ENCODE measurements at regions not wholly inside any gene's neighbourhood (a gene's known extent, or its start where the extent isn't known, plus 50 kb on each side); places are given as distances from the start of the nearest gene placed in this dataset.

DNA sequence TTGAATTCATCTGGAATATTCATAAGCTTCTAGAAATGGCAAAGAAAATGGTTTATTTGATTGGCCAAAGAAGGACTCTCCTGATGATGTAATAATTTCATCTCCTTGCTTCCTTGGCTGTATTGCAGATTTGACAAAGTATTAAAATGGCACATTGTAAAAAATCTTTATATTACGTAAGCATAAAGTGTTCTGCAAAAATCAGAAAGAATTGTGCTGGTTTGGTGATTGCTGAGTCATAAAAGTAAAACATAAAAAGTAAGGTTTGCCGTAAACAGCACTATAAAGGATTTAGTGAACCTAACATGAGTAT, 255.9 kb upstream of the RREB1 start:
- ATAC-seq, result no peak
- in situ Hi-C loops (cut with MboI), result no loop called here
- POLR2A ChIA-PET, result interaction anchor here (0.7 to 1.6 kb wide), 4 partner anchors 11 to 291 kb away, joined by 3 to 5 read pairs (median 3); no protein-coding TSS in a partner anchor
- H2AFZ ChIP-seq (ENCODE audit: low read depth, low read length), result peak overlapping the region; percentile 99
- DNase-seq (ENCODE audit: extremely low read depth in 1 of 4, low spot score in 3 of 4), result no peak
- H3K9me1 ChIP-seq (ENCODE audit: control insufficient read depth, insufficient read depth, low read length), result no peaks in the 10 kb centered on the region
- no peaks in the 10 kb centered on the region for H3K36me3 ChIP-seq (ENCODE audit: control insufficient read depth, insufficient read depth, low read length)
- H3K4me3 ChIP-seq, result no peak overlapping the region
- no peaks in the 10 kb centered on the region for H3K79me2 ChIP-seq (ENCODE audit: control insufficient read depth, insufficient read depth, low read length)
- H3K27ac ChIP-seq (ENCODE audit: extremely low read depth, low read depth, low read length), result no peak overlapping the region
- peaks cover 9 to 16% of the 10 kb centered on the region in 2 experiments for H3K4me1 ChIP-seq (replicated peaks in 1 of 2; ENCODE audit: control insufficient read depth in 2 of 2, insufficient read depth in 2 of 2, low read length in 2 of 2)
- 91% methylated on average over 2 of the region's 2 CpGs for WGBS (ENCODE audit: insufficient coverage, low coverage, missing lambda C conversion rate)
- no peaks in the 10 kb centered on the region for H3K27me3 ChIP-seq (ENCODE audit: control insufficient read depth in 2 of 2, insufficient read depth in 2 of 2, low read length in 2 of 2)
- no peak overlapping the region for H3K4me2 ChIP-seq (ENCODE audit: insufficient read depth, low read length)
- H3K9ac ChIP-seq (ENCODE audit: insufficient read depth in 1 of 2, low read depth in 2 of 2, low read length in 2 of 2), result no peak overlapping the region
- TF ChIP-seq, protein P1, sequence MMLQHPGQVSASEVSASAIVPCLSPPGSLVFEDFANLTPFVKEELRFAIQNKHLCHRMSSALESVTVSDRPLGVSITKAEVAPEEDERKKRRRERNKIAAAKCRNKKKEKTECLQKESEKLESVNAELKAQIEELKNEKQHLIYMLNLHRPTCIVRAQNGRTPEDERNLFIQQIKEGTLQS (IDR thresholded peaks at IDR 0.05), result peak; percentile 84
- TF ChIP-seq, protein P1 (CRISPR knock-in tag; conservative IDR thresholded peaks at IDR 0.05), result no peak
- TF ChIP-seq ZNF644 (tag; IDR thresholded peaks at IDR 0.05; ENCODE audit: low read depth) (no peak), HDAC8 (tag; IDR thresholded peaks at IDR 0.05) (no peak), ZNF76 (CRISPR knock-in tag; IDR thresholded peaks at IDR 0.05; ENCODE audit: borderline replicate concordance) (no peak), ZNF12 (CRISPR knock-in tag; IDR thresholded peaks at IDR 0.05) (no peak), C11orf30 (IDR thresholded peaks at IDR 0.05; ENCODE audit: low read depth) (0 out of 2 replicates have a peak, but pooled peaks have one; percentile 18), CEBPB (tag; IDR thresholded peaks at IDR 0.05) (peak; percentile 80), NFE2 (IDR thresholded peaks at IDR 0.05; ENCODE audit: low read depth) (0 out of 2 replicates have a peak, but pooled peaks have one; percentile 17), CEBPG (CRISPR knock-in tag; IDR thresholded peaks at IDR 0.05) (no peak), CEBPG (tag; conservative IDR thresholded peaks at IDR 0.05 in 1 of 2, IDR thresholded peaks at IDR 0.05 in 1 of 2) (peak; percentile 81), ZNF316 (IDR thresholded peaks at IDR 0.05) (peak; percentile 47; the same call in 1 of the 2 replicates)
- CTCF ChIA-PET (ENCODE audit: low intra/inter-chr PET ratio), result no interaction called here
- no peak for FAIRE-seq
- intact Hi-C loops (cut with micrococcal nuclease), result no loop called here
- H4K20me1 ChIP-seq (replicated peaks; ENCODE audit: control insufficient read depth, insufficient read depth, low read length), result no peaks in the 10 kb centered on the region
- BruUV-seq (replicated peaks), result no TSS peak
- H3K9me3 ChIP-seq (replicated peaks; ENCODE audit: control insufficient read depth, insufficient read depth, low read depth, low read length), result no peaks in the 10 kb centered on the region

Measured in K562 (cell line).